ENCODE measurements at regions not wholly inside any gene's neighbourhood (a gene's known extent, or its start where the extent isn't known, plus 50 kb on each side); places are given as distances from the start of the nearest gene placed in this dataset.
"Not testable (repeated sequence)": the region's sequence is repeated elsewhere in the genome, so short reads cannot be mapped to it uniquely, and the experiment has no call there.

DNA sequence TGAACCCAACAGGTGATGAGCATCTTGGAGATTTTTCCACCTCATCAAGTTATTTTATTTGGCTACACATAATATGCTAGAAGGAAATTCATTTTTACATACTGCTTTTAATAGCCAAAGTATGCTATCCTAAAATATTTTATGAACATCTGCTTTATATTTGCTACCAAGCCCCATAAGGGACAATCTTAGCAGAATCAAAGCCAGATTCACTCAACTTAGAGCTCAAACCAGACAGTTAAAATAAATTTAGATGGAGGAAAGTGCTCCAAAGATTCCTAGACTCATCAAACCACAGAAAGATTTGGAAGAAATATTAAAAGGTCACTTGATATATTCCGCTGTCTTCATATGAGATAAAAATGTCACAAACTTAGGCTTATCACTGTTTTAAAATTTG lies 637.1 kb upstream of the CCNG1 start:
- ATAC-seq (replicated peaks in 1 of 2) (no peak), DNase-seq (no peak)
- Mint-ChIP-seq H3K27ac (no peak overlapping the region), H3K4me1 (ENCODE audit: low read depth) (no peaks in the 10 kb centered on the region), H3K4me3 (no peak overlapping the region), H3K36me3 (ENCODE audit: insufficient read depth in 2 of 2) (no peaks in the 10 kb centered on the region), H3K27me3 (ENCODE audit: low read depth) (no peaks in the 10 kb centered on the region), H3K9me3 (peaks cover 4% of the 10 kb centered on the region in 2 donors)

GRCh38 chr5:162801235-162801634 lies 636.2 kb upstream of the CCNG1 start:
- Mint-ChIP-seq H3K36me3 (ENCODE audit: insufficient read depth in 2 of 2) (no peaks in the 10 kb centered on the region), H3K27ac (no peak overlapping the region), H3K9me3 (peaks cover 2 to 4% of the 10 kb centered on the region in 2 donors), H3K4me3 (no peak overlapping the region), H3K27me3 (ENCODE audit: low read depth) (no peaks in the 10 kb centered on the region), H3K4me1 (ENCODE audit: low read depth) (no peaks in the 10 kb centered on the region)
- ATAC-seq (replicated peaks in 1 of 2) (no peak), DNase-seq (no peak)

GRCh38 chr5:162806195-162806594 lies 631.2 kb upstream of the CCNG1 start:
- ATAC-seq (replicated peaks in 1 of 2), result no peak

GRCh38 chr5:162811071-162811470 lies 626.3 kb upstream of the CCNG1 start:
- H3K36me3 Mint-ChIP-seq (ENCODE audit: insufficient read depth in 2 of 2), result no peaks in the 10 kb centered on the region
- H3K9me3 Mint-ChIP-seq, result peaks cover 2 to 9% of the 10 kb centered on the region in 2 donors
- ATAC-seq (replicated peaks in 1 of 2) (no peak), DNase-seq (no peak)
- no peak overlapping the region for H3K27ac Mint-ChIP-seq
- no peaks in the 10 kb centered on the region for H3K27me3 Mint-ChIP-seq (ENCODE audit: low read depth)
- H3K4me3 Mint-ChIP-seq, result no peak overlapping the region
- H3K4me1 Mint-ChIP-seq (ENCODE audit: low read depth), result no peaks in the 10 kb centered on the region

More at GRCh38 chr5:162806195-162806594, 631.2 kb upstream of the CCNG1 start:
- Mint-ChIP-seq H3K27me3 (ENCODE audit: low read depth) (no peaks in the 10 kb centered on the region), H3K9me3 (peaks cover 1 to 4% of the 10 kb centered on the region in 2 donors), H3K36me3 (ENCODE audit: insufficient read depth in 2 of 2) (no peaks in the 10 kb centered on the region), H3K4me1 (ENCODE audit: low read depth) (no peaks in the 10 kb centered on the region), H3K27ac (no peak overlapping the region), H3K4me3 (no peak overlapping the region)
- DNase-seq, result no peak

DNA sequence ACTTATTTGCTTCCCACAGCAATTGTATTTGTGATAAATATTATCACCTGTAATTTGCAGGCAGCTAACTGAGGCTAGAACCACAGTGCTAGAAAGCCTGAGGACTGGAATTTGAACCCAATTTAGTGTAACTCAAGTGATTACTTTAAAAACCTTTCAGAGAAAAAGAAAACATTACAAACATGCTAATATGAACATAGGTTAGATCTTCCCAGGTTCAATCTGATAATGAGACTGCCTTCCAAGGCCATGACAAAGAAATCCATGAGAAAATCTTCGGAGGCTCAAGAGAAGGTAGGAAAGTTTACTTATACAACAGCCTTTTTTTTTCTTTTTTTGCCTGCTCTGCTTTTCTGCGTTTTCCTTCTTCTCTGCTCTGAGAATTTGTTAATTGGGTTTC lies 620.6 kb upstream of the CCNG1 start:
- Mint-ChIP-seq H3K4me3 (no peak overlapping the region), H3K27ac (no peak overlapping the region), H3K27me3 (ENCODE audit: low read depth) (no peaks in the 10 kb centered on the region), H3K9me3 (peaks cover 4 to 5% of the 10 kb centered on the region in 2 donors), H3K4me1 (ENCODE audit: low read depth) (no peaks in the 10 kb centered on the region), H3K36me3 (ENCODE audit: insufficient read depth in 2 of 2) (no peaks in the 10 kb centered on the region)
- DNase-seq, result no peak
- ATAC-seq (replicated peaks in 1 of 2), result no peak

DNA sequence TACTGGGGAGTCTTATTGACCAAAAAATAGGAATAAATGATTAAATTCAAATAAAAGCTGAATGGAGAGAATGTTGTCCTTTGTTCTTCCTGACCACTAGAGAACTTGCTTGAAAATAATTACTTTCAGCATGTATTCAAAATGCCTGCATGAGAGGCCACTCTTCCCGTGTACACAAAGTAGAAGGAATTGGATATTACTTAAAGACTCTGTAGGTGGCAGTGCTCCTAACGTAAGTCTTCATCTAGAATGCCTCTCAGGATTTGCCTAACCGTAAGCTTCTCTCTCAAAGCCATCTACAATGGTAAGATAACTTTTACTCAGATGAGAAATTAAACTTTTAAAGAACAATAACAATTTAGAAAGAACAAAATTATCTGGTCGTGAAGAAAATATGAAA lies 620.0 kb upstream of the CCNG1 start:
- peaks cover 2 to 3% of the 10 kb centered on the region in 2 donors for H3K9me3 Mint-ChIP-seq
- DNase-seq, result no peak
- no peak for ATAC-seq (replicated peaks in 1 of 2)
- no peaks in the 10 kb centered on the region for H3K27me3 Mint-ChIP-seq (ENCODE audit: low read depth)
- H3K4me1 Mint-ChIP-seq (ENCODE audit: low read depth), result no peaks in the 10 kb centered on the region
- no peak overlapping the region for H3K4me3 Mint-ChIP-seq
- H3K36me3 Mint-ChIP-seq (ENCODE audit: insufficient read depth in 2 of 2), result no peaks in the 10 kb centered on the region
- H3K27ac Mint-ChIP-seq, result no peak overlapping the region

DNA sequence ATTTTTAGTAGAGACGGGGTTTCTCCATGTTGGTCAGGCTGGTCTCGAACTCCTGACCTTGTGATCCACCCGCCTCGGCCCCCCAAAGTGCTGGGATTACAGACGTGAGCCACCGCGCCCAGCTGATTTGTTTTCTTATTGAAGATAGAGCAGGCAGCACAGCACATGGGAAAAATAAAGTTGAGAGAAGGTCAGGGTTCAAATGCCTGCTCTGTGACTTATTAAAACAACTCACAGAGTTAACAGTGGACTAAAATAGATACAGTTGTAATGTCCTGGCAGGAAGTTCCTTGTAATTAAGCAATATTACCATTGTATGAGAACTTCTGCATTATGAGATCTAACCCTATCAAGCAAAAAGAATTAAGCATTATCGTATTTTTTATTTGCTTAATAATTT lies 615.7 kb upstream of the CCNG1 start:
- not testable (repeated sequence) for H3K27ac Mint-ChIP-seq; DNase-seq; H3K4me3 Mint-ChIP-seq; H3K27me3 Mint-ChIP-seq (ENCODE audit: low read depth); H3K4me1 Mint-ChIP-seq (ENCODE audit: low read depth); H3K36me3 Mint-ChIP-seq (ENCODE audit: insufficient read depth in 2 of 2); ATAC-seq (replicated peaks in 1 of 2)
- H3K9me3 Mint-ChIP-seq, result peaks cover 7 to 12% of the 10 kb centered on the region in 2 donors

DNA sequence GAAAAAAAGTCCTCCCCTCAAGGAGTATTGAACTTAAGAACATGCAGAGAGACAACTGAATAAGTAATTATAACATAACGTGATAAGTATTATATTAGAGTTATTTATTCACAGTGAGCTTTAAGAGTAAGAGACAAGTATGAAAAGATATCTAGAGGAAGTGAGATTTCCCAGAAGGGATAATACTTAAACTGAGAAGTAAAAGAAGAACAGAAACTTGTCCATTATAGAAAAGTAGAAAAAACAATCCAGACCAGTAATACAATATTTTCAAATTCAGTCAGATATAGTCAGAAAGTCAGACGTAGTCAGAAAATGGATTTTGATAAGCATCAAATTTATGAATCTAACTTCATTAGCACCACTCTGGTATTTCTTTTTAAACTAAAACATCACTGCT lies 613.0 kb upstream of the CCNG1 start:
- no peak for DNase-seq
- Mint-ChIP-seq H3K27ac (no peak overlapping the region), H3K27me3 (ENCODE audit: low read depth) (no peaks in the 10 kb centered on the region), H3K4me1 (ENCODE audit: low read depth) (no peaks in the 10 kb centered on the region), H3K36me3 (ENCODE audit: insufficient read depth in 2 of 2) (peaks cover 0 to 1% of the 10 kb centered on the region in 2 donors), H3K4me3 (no peak overlapping the region), H3K9me3 (peaks cover 7 to 16% of the 10 kb centered on the region in 2 donors)
- no peak for ATAC-seq (replicated peaks in 1 of 2)

- DNase-seq (no peak), ATAC-seq (replicated peaks in 1 of 2) (no peak)
- Mint-ChIP-seq H3K27me3 (ENCODE audit: low read depth) (no peaks in the 10 kb centered on the region), H3K27ac (no peak overlapping the region), H3K9me3 (peaks cover 3% of the 10 kb centered on the region in 2 donors), H3K36me3 (ENCODE audit: insufficient read depth in 2 of 2) (no peaks in the 10 kb centered on the region), H3K4me3 (no peak overlapping the region), H3K4me1 (ENCODE audit: low read depth) (no peaks in the 10 kb centered on the region)
Observed at GRCh38 chr5:162837155-162837554, 600.2 kb upstream of the CCNG1 start.

GRCh38 chr5:162842727-162843126 lies 594.7 kb upstream of the CCNG1 start:
- peaks cover 0 to 3% of the 10 kb centered on the region in 2 donors for H3K36me3 Mint-ChIP-seq (ENCODE audit: insufficient read depth in 2 of 2)
- no peaks in the 10 kb centered on the region for H3K27me3 Mint-ChIP-seq (ENCODE audit: low read depth)
- no peak overlapping the region for H3K4me3 Mint-ChIP-seq
- H3K4me1 Mint-ChIP-seq (ENCODE audit: low read depth), result no peaks in the 10 kb centered on the region
- no peak overlapping the region for H3K27ac Mint-ChIP-seq
- H3K9me3 Mint-ChIP-seq, result peaks cover 5 to 7% of the 10 kb centered on the region in 2 donors
- DNase-seq (no peak), ATAC-seq (replicated peaks in 1 of 2) (no peak)

GRCh38 chr5:162852134-162852533 lies 585.3 kb upstream of the CCNG1 start:
- DNase-seq, result no peak
- Mint-ChIP-seq H3K9me3 (peaks cover 9% of the 10 kb centered on the region in 2 donors), H3K4me3 (no peak overlapping the region), H3K4me1 (ENCODE audit: low read depth) (no peaks in the 10 kb centered on the region), H3K27ac (no peak overlapping the region), H3K36me3 (ENCODE audit: insufficient read depth in 2 of 2) (peaks cover 2 to 6% of the 10 kb centered on the region in 2 donors), H3K27me3 (ENCODE audit: low read depth) (no peaks in the 10 kb centered on the region)
- no peak for ATAC-seq (replicated peaks in 1 of 2)

DNA sequence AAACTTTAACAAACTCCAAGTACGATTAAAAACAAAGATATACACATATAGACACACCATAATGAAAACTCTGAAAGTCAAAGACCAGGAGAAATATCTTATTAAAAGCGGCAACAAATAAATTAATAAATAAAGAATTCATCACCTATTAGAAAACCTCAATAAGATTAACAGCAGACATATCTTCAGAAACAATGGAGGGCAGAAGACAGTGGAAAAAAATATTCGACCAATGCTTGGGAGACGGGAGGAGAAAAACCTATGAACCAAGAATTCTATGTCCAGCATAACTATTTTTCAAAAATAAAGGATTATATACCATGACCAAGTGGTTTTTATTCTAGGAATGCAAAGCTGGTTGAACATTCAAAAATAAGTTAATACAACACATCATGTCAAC lies 578.6 kb upstream of the CCNG1 start:
- H3K36me3 Mint-ChIP-seq (ENCODE audit: insufficient read depth in 2 of 2), result no peaks in the 10 kb centered on the region
- no peak overlapping the region for H3K4me3 Mint-ChIP-seq
- DNase-seq (no peak), ATAC-seq (replicated peaks in 1 of 2) (no peak)
- H3K9me3 Mint-ChIP-seq, result peaks cover 7 to 19% of the 10 kb centered on the region in 2 donors
- no peak overlapping the region for H3K27ac Mint-ChIP-seq
- H3K27me3 Mint-ChIP-seq (ENCODE audit: low read depth), result no peaks in the 10 kb centered on the region
- H3K4me1 Mint-ChIP-seq (ENCODE audit: low read depth), result no peaks in the 10 kb centered on the region

DNA sequence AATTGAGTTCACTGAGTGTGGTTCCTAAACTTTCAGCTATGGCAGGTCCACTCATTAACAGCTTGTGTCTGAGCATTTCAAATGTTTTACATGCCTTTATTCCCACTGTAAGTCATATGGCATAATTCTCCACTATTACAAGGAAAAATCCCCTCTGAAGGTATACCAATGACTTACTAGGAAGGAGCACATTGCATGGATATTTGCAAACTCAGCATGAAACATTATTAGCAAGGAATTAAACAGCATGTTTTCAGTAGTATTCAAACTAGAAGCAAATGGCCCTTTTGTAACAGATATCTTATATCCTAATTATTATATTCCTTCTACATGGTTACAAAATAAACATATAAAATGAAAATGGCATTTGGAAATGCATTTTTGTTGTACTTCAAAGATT lies 566.4 kb upstream of the CCNG1 start:
- Mint-ChIP-seq H3K36me3 (ENCODE audit: insufficient read depth in 2 of 2) (no peaks in the 10 kb centered on the region), H3K27me3 (ENCODE audit: low read depth) (no peaks in the 10 kb centered on the region), H3K9me3 (peaks cover 11 to 13% of the 10 kb centered on the region in 2 donors), H3K4me1 (ENCODE audit: low read depth) (no peaks in the 10 kb centered on the region), H3K27ac (no peak overlapping the region), H3K4me3 (no peak overlapping the region)
- DNase-seq (no peak), ATAC-seq (replicated peaks in 1 of 2) (no peak)

GRCh38 chr5:162882629-162883028 lies 554.8 kb upstream of the CCNG1 start:
- no peaks in the 10 kb centered on the region for H3K27me3 Mint-ChIP-seq (ENCODE audit: low read depth)
- H3K36me3 Mint-ChIP-seq (ENCODE audit: insufficient read depth in 2 of 2), result no peaks in the 10 kb centered on the region
- H3K27ac Mint-ChIP-seq, result no peak overlapping the region
- H3K4me3 Mint-ChIP-seq, result no peak overlapping the region
- no peaks in the 10 kb centered on the region for H3K4me1 Mint-ChIP-seq (ENCODE audit: low read depth)
- H3K9me3 Mint-ChIP-seq, result peaks cover 1 to 3% of the 10 kb centered on the region in 2 donors
- DNase-seq (no peak), ATAC-seq (replicated peaks in 1 of 2) (no peak)

Measured in activated T-cell treated with anti-CD3 and anti-CD28 coated beads, Interleukin-2, amount 50 U/mL, for 72 hours (primary cell).